Coronary artery (tissue), 2 donors: ENCODE measurements at regions not wholly inside any gene's neighbourhood (a gene's known extent, or its start where the extent isn't known, plus 50 kb on each side); places are given as distances from the start of the nearest gene placed in this dataset.

Experiments used
- DNase-seq: peaks from one replicate; pipeline ENCODE4 v3.0.0-alpha.2; 2017; ENCODE audit warnings: low spot score
- H3K27ac ChIP-seq, 2 donors: fragments of 200-600 bp; sonication (generic); one replicate each; pipeline ENCODE4 v1.5.1; 2016 to 2019
- H3K4me3 ChIP-seq: fragments of 200-600 bp; sonication (generic); 2 replicates; pipeline ENCODE4 v1.5.1; 2016; ENCODE audit warnings: mild to moderate bottlenecking, moderate library complexity
- CTCF ChIP-seq: fragments of 200-600 bp; sonication (generic); IDR thresholded peaks from one replicate; pipeline ENCODE4 v1.5.1; 2019; ENCODE audit warnings: antibody characterized with exemption

- TF ChIP-seq CTCF = no peak
- Histone ChIP-seq H3K4me3 (no peak overlapping the region), H3K27ac (no peak overlapping the region)
- no peak for DNase-seq
Measured at GRCh38 chr21:20728691-20729090, 269.5 kb upstream of the NCAM2 start.

GRCh38 chr21:20729376-20729775, 268.8 kb upstream of the NCAM2 start:
- H3K27ac ChIP-seq = no peak overlapping the region
- no peak for DNase-seq
- no peak for TF ChIP-seq CTCF

GRCh38 chr21:20730441-20730840, 267.8 kb upstream of the NCAM2 start:
- no peak for TF ChIP-seq CTCF
- Histone ChIP-seq H3K27ac (no peak overlapping the region), H3K4me3 (no peak overlapping the region)
- DNase-seq = no peak

More at GRCh38 chr21:20729376-20729775, 268.8 kb upstream of the NCAM2 start:
- no peak overlapping the region for H3K4me3 ChIP-seq

GRCh38 chr21:20735257-20735656, 263.0 kb upstream of the NCAM2 start:
- TF ChIP-seq CTCF = no peak
- no peak overlapping the region for H3K4me3 ChIP-seq
- no peak for DNase-seq
- no peak overlapping the region for H3K27ac ChIP-seq

- no peak overlapping the region for H3K4me3 ChIP-seq
- H3K27ac ChIP-seq = no peak overlapping the region
- DNase-seq = no peak
- no peak for TF ChIP-seq CTCF
Measured at GRCh38 chr21:20737227-20737913, 260.8 kb upstream of the NCAM2 start.

- no peak for TF ChIP-seq CTCF
- no peak overlapping the region for H3K27ac ChIP-seq
- DNase-seq = no peak
- no peak overlapping the region for H3K4me3 ChIP-seq
Measured at GRCh38 chr21:20739421-20739820, 258.8 kb upstream of the NCAM2 start.

GRCh38 chr21:20741445-20741844, 256.8 kb upstream of the NCAM2 start:
- DNase-seq = no peak
- no peak overlapping the region for H3K27ac ChIP-seq
- no peak overlapping the region for H3K4me3 ChIP-seq
- TF ChIP-seq CTCF = no peak
